ENCODE measurements at regions not wholly inside any gene's neighbourhood (a gene's known extent, or its start where the extent isn't known, plus 50 kb on each side); places are given as distances from the start of the nearest gene placed in this dataset.

GRCh38 chr3:83065851-83066460, 1304.5 kb upstream of the GBE1 start:
- no peak for TF ChIP-seq CTCF (IDR thresholded peaks at IDR 0.05)
- TF ChIP-seq POLR2AphosphoS5 (IDR thresholded peaks at IDR 0.05): no peak
